GM12865 (cell line): ENCODE measurements at regions not wholly inside any gene's neighbourhood (a gene's known extent, or its start where the extent isn't known, plus 50 kb on each side); places are given as distances from the start of the nearest gene placed in this dataset.

Experiments used
- DNase-seq: peaks from one replicate; pipeline ENCODE4 v3.0.0; 2010; ENCODE audit warnings: low read depth
- H3K4me3 ChIP-seq: 2 replicates; pipeline ENCODE4 v1.5.1; 2011; ENCODE audit warnings: mild to moderate bottlenecking, low read depth, low read length, control low read depth
- TF ChIP-seq, protein P1 (sequence below): IDR thresholded peaks from 2 replicates; pipeline ENCODE4 v1.5.1; 2011; ENCODE audit warnings: low read length, control low read depth, low read depth, inconsistent platforms; ENCODE audit not compliant: insufficient read depth; ENCODE audit errors: missing control alignments

DNA sequence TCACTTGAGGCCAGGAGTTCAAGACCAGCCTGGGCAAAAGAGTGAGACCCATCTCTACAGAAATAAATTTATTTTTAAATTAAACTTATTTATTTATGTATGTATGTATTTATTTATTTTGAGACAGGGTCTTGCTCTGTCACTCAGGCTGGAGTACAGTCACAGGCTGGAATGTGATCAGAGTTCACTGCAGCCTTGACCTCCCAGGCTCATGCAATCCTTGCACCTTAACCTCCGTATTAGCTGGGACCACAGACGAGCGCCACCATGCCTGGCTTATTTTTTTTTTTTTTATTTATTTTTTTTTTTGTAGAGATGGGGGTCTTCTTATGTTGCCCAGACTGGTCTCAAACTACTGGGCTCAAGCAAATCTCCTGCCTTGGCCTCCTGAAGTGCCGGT lies 135.2 kb upstream of the HES1 start:
- TF ChIP-seq, protein P1, sequence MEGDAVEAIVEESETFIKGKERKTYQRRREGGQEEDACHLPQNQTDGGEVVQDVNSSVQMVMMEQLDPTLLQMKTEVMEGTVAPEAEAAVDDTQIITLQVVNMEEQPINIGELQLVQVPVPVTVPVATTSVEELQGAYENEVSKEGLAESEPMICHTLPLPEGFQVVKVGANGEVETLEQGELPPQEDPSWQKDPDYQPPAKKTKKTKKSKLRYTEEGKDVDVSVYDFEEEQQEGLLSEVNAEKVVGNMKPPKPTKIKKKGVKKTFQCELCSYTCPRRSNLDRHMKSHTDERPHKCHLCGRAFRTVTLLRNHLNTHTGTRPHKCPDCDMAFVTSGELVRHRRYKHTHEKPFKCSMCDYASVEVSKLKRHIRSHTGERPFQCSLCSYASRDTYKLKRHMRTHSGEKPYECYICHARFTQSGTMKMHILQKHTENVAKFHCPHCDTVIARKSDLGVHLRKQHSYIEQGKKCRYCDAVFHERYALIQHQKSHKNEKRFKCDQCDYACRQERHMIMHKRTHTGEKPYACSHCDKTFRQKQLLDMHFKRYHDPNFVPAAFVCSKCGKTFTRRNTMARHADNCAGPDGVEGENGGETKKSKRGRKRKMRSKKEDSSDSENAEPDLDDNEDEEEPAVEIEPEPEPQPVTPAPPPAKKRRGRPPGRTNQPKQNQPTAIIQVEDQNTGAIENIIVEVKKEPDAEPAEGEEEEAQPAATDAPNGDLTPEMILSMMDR: no peak
- H3K4me3 ChIP-seq: no peak overlapping the region
- DNase-seq: no peak

DNA sequence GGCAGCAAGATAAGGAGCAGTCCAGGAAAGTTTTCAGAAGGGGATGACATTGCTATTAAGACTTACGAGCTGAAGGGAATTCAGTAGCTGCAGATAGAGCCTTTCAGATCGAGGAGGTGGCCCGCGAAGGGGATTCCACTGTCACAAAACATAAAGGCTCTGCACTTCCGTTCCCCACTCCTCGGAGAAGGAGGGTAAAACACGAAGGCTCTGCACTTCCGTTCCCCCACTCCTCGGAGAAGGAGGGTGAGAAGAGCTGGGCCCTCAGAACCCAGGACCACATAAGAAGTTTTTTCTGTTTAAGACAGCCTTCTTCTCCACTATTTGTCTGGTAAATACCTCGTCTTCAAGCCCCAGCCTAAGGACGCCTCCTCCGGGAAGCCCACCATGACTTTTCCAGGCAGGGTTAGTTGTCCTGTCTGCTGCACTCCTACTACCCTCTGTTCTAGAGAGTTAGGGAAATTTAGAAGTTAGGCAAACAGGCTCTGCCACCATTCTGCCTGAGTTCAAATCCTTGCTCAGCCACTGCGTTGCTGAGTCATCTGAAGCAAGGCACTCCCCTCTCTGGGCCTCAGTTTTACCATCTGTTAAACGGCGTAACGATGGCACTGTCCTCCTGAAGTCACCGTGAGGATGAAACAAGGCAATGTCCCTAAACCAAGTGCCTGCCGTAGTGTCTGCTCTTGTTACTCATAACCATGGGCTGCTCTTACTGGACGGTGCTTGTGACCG lies 134.1 kb upstream of the HES1 start:
- TF ChIP-seq, protein P1: no peak
- H3K4me3 ChIP-seq: no peak overlapping the region
- no peak for DNase-seq

DNA sequence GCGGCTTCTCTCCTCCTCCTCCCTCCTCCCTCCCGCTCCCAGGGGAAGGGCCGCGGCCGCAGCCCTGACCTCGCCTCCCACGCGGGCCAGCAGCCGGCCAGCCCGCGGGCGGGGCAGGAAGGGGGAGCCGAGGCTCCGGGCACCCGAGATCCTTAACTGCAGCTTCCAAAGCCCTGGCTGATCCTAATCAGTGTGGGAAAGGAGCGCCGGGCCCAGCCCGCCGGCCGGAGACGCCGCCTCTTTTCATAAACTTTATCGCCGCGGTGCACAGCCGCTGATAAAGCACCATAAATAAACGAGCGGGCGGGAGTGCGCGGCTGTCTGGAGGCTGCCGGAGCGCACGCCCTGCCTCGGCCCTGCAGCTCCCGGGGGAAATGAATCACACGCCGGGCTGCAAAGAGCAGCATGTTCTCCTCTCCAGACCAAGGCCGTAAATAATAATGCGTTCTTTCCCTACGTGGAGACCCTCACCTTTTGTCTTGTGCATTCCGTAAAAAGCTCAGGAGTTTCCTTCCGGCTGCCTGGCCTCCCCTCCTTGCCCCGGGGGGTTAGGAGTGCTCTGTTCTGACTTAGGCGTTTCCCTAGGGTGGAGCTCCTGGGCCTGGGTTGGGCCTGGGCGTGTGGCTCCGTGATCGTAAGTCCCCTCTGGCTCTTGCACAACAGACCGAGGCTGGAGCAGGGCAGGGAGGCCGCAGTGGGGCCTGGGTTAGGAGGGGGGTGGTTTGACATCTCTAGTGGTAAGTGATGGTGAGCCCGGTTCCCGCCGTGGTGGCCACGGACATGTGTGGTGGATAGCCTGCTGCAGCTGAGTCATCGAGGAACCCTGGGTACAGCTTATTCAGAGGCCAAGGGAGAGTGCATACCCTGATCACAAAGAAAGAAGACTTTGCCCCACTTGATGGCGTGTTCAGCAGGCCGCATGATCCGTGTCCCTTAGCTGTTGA lies 132.6 kb upstream of the HES1 start:
- TF ChIP-seq, protein P1: no peak
- H3K4me3 ChIP-seq: peak overlapping the region; percentile 27
- DNase-seq: peak; percentile 51

DNA sequence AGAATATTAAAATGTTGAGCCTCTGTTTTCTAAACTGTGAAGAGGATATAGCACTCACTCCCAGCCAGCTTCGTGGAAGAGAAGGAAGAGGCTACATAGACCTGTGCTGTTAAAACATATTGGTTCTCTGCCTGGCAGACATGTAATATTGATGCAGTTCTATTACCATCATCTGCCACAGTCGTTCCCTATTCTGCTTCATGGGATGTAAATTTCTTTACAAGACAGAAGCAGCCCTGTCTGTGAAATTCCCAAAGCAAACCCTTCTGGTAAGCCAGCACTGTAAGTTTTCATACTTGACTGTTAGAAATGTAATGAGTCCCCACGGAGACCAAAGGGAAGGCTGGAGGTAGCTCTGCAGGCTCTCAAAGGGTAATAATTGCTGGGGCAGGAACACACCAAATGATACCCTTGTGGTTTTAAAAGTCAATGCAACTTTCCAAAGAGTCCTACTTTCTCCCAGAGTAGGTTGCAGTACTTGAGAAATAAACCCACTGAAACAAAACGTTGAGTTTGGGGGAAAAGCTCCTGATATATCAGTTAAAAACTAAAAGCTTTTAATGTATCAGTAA lies 129.9 kb upstream of the HES1 start:
- no peak overlapping the region for H3K4me3 ChIP-seq
- no peak for DNase-seq
- TF ChIP-seq, protein P1: no peak

DNA sequence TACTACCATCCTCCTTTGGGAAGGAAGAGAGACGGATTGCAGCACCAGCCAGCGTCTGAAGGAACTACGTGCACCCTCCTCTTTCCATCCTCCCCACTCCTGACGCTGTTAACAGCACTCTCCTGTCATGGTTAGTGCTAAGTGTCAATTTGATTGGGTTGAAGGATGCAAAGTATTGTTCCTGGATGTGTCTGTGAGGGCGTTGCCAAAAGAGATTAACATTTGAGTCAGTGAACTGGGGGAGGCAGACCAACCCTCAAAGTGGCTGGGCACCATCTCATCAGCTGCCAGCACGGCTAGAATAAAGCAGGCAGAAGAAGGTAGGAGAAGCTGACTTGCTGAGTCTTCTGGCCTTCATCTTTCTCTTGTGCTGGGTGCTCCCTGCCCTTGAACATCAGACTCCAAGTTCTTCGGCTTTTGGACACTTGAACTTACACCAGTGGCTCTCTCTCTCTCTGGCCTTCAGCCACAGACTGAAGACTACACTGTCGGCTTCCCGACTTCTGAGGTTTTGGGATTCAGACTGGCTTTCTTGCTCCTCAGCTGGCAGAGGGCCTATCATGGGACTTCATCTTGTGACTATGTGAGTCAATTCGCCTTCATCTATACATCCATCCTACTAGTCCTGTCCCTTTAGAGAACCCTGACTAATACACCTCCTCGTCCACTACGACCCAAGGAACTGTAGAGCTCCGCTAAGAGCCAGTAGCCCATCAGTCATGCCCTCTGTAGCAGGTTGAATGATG lies 128.2 kb upstream of the HES1 start:
- DNase-seq: no peak
- no peak overlapping the region for H3K4me3 ChIP-seq
- TF ChIP-seq, protein P1: no peak

DNA sequence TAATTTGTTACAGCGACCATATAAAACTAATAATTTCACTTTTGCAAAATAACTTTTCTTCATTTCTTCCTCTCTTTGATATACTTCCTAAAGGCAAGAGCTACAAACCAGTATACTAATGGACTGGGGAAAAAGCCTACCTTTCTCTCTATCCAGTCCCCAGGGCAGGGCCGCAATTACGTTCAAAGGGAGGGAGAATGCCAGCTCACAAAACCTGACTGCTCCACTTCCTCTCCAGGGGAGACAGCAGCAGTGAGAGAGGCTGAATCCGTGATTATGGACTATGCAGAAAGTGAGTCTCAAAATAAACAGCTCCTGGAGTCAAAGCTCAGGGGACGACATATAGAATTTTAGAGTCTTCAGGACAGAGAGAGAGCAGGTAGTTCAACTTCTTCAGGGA lies 126.9 kb upstream of the HES1 start:
- TF ChIP-seq, protein P1: no peak
- DNase-seq: no peak
- H3K4me3 ChIP-seq: no peak overlapping the region
